Erythroblast (primary cell): ENCODE measurements at regions not wholly inside any gene's neighbourhood (a gene's known extent, or its start where the extent isn't known, plus 50 kb on each side); places are given as distances from the start of the nearest gene placed in this dataset.

Experiments
- DNase-seq, 2 experiments: peaks; one replicate each; lab custom pipeline; 2025; lab: John Stamatoyannopoulos, UW
- GATA1 ChIP-seq: IDR thresholded peaks from 2 replicates; pipeline ENCODE4 v1.6.1; 2011; ENCODE audit warnings: low read depth, mild to moderate bottlenecking, control low read depth, low read length, moderate library complexity
- POLR2A ChIP-seq: IDR thresholded peaks from 2 replicates; pipeline ENCODE4 v1.6.1; 2011; ENCODE audit warnings: mild to moderate bottlenecking, low read length

- TF ChIP-seq POLR2A (no peak), GATA1 (no peak)
- no peak for DNase-seq
These were observed 50.6 kb upstream of the FTH1 start for GRCh38 chr11:62017878-62018655.
